ENCODE measurements at regions not wholly inside any gene's neighbourhood (a gene's known extent, or its start where the extent isn't known, plus 50 kb on each side); places are given as distances from the start of the nearest gene placed in this dataset.
"Not testable (repeated sequence)": the region's sequence is repeated elsewhere in the genome, so short reads cannot be mapped to it uniquely, and the experiment has no call there.

- Histone ChIP-seq H3K9me3 (replicated peaks in 1 of 11) (no peaks in the 10 kb centered on the region), H4K20me1 (no peaks in the 10 kb centered on the region), H3K4me1 (peaks cover 0 to 4% (median 0%) of the 10 kb centered on the region in 10 experiments; a peak in 1 of 20 replicates), H3K27me3 (peaks cover 0 to 33% (median 24%) of the 10 kb centered on the region in 11 experiments; a peak in 20 of 22 replicates), H3K9ac (peak overlapping the region in 8 of 11 experiments; percentile 29 to 64 (median 50); a peak in 9 of 22 replicates), H3K4me3 (peak overlapping the region; percentile 51 to 71 (median 60)), H3K4me2 (peak overlapping the region; percentile 49 to 76 (median 61); a peak in 20 of 22 replicates), H3K36me3 (no peaks in the 10 kb centered on the region), H3K27ac (no peak overlapping the region)
- TF ChIP-seq Cebpa-rat (IDR thresholded peaks at IDR 0.05) = no peak
These were observed 265.2 kb upstream of the SGCG start for GRCh38 chr13:22915442-22916082.

GRCh38 chr13:22916276-22916675, 264.5 kb upstream of the SGCG start:
- not testable (repeated sequence) for H3K4me3 ChIP-seq; H3K9me3 ChIP-seq (replicated peaks in 1 of 11)
- H3K4me2 ChIP-seq = peak overlapping the region in 2 of 11 experiments; percentile 70 to 76; a peak in 4 of 22 replicates

GRCh38 chr13:22925881-22926747, 254.7 kb upstream of the SGCG start:
- Histone ChIP-seq H3K27me3 (peaks cover 0 to 44% (median 38%) of the 10 kb centered on the region in 11 experiments; a peak in 19 of 22 replicates), H3K4me2 (peak overlapping the region; percentile 47 to 86 (median 67); a peak in 21 of 22 replicates), H3K36me3 (no peaks in the 10 kb centered on the region), H3K4me1 (peaks cover 0 to 8% (median 2%) of the 10 kb centered on the region in 10 experiments; a peak in 3 of 20 replicates), H4K20me1 (no peaks in the 10 kb centered on the region), H3K4me3 (peak overlapping the region; percentile 36 to 71 (median 55); a peak in 19 of 20 replicates), H3K27ac (peak overlapping the region in 5 of 11 experiments; percentile 53 to 73 (median 66); a peak in 9 of 22 replicates), H3K9ac (peak overlapping the region in 8 of 11 experiments; percentile 15 to 81 (median 63); a peak in 12 of 22 replicates), H3K9me3 (replicated peaks in 1 of 11) (peaks cover 0 to 8% (median 0%) of the 10 kb centered on the region in 11 experiments; a peak in 6 of 22 replicates)
- TF ChIP-seq Cebpa-rat (IDR thresholded peaks at IDR 0.05) = no peak

More at GRCh38 chr13:22916276-22916675, 264.5 kb upstream of the SGCG start:
- not testable (repeated sequence) for H3K36me3 ChIP-seq, H3K9ac ChIP-seq, H4K20me1 ChIP-seq, H3K4me1 ChIP-seq, H3K27ac ChIP-seq
- peaks cover 0 to 33% (median 24%) of the 10 kb centered on the region in 11 experiments; a peak in 20 of 22 replicates for H3K27me3 ChIP-seq

- peaks cover 0 to 8% (median 2%) of the 10 kb centered on the region in 10 experiments; a peak in 3 of 20 replicates for H3K4me1 ChIP-seq
- H3K4me2 ChIP-seq = peak overlapping the region; percentile 47 to 86 (median 67); a peak in 21 of 22 replicates
- peaks cover 0 to 8% (median 0%) of the 10 kb centered on the region in 11 experiments; a peak in 6 of 22 replicates for H3K9me3 ChIP-seq (replicated peaks in 1 of 11)
- H3K27ac ChIP-seq = peak overlapping the region in 5 of 11 experiments; percentile 53 to 73 (median 66); a peak in 9 of 22 replicates
- H3K4me3 ChIP-seq = peak overlapping the region; percentile 36 to 71 (median 55); a peak in 19 of 20 replicates
- H4K20me1 ChIP-seq = no peaks in the 10 kb centered on the region
- peaks cover 0 to 44% (median 38%) of the 10 kb centered on the region in 11 experiments; a peak in 19 of 22 replicates for H3K27me3 ChIP-seq
- H3K9ac ChIP-seq = peak overlapping the region in 8 of 11 experiments; percentile 15 to 81 (median 63); a peak in 12 of 22 replicates
- H3K36me3 ChIP-seq = no peaks in the 10 kb centered on the region
- TF ChIP-seq Cebpa-rat (IDR thresholded peaks at IDR 0.05) = no peak
These were observed 253.9 kb upstream of the SGCG start for GRCh38 chr13:22926748-22927400.

DNA sequence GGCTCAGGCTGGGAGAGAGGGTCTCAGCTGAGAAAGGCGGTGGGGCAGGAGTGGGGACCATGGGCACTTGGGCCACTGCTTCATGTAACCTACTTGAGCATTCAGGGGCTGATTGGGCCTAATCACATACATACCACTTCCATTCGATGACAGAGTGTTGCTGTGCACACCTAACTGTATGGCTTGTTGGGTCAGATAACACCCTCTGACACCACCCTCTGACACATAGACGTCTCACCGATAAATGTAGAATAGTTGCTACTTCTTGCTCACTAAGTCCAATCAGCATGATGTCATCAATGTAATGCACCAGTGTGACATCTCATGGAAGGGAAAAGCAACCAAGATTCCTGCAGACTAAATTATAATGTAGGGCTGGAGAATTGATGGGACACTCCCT, 252.9 kb upstream of the SGCG start:
- peaks cover 0 to 44% (median 38%) of the 10 kb centered on the region in 11 experiments; a peak in 19 of 22 replicates for H3K27me3 ChIP-seq
- peak overlapping the region in 3 of 11 experiments; percentile 75 to 86 (median 86); a peak in 6 of 22 replicates for H3K4me2 ChIP-seq
- H3K27ac ChIP-seq; H3K9me3 ChIP-seq (replicated peaks in 1 of 11); H4K20me1 ChIP-seq; H3K4me1 ChIP-seq; H3K9ac ChIP-seq; H3K36me3 ChIP-seq: not testable (repeated sequence)
- peak overlapping the region in 2 of 10 experiments; percentile 52 to 64; a peak in 4 of 20 replicates for H3K4me3 ChIP-seq

GRCh38 chr13:22929381-22930126, 251.2 kb upstream of the SGCG start:
- H3K27ac ChIP-seq = no peak overlapping the region
- H3K27me3 ChIP-seq = peaks cover 0 to 39% (median 36%) of the 10 kb centered on the region in 11 experiments; a peak in 19 of 22 replicates
- H3K4me2 ChIP-seq = no peak overlapping the region
- H3K9me3 ChIP-seq (replicated peaks in 1 of 11) = peaks cover 0 to 8% (median 0%) of the 10 kb centered on the region in 11 experiments; a peak in 4 of 22 replicates
- no peaks in the 10 kb centered on the region for H4K20me1 ChIP-seq
- H3K4me1 ChIP-seq = peaks cover 0 to 8% (median 2%) of the 10 kb centered on the region in 10 experiments; a peak in 3 of 20 replicates
- H3K36me3 ChIP-seq = no peaks in the 10 kb centered on the region
- no peak for TF ChIP-seq Cebpa-rat (IDR thresholded peaks at IDR 0.05)
- H3K9ac ChIP-seq = no peak overlapping the region
- no peak overlapping the region for H3K4me3 ChIP-seq

- TF ChIP-seq Cebpa-rat (IDR thresholded peaks at IDR 0.05) = no peak
- H3K9me3 ChIP-seq (replicated peaks in 1 of 11) = peaks cover 0 to 6% (median 0%) of the 10 kb centered on the region in 11 experiments; a peak in 4 of 22 replicates
- peaks cover 0 to 7% (median 2%) of the 10 kb centered on the region in 10 experiments; a peak in 3 of 20 replicates for H3K4me1 ChIP-seq
- no peak overlapping the region for H3K4me3 ChIP-seq
- H3K36me3 ChIP-seq = no peaks in the 10 kb centered on the region
- peaks cover 0 to 20% (median 17%) of the 10 kb centered on the region in 11 experiments; a peak in 19 of 22 replicates for H3K27me3 ChIP-seq
- H3K4me2 ChIP-seq = no peak overlapping the region
- H3K27ac ChIP-seq = no peak overlapping the region
- H4K20me1 ChIP-seq = no peaks in the 10 kb centered on the region
- no peak overlapping the region for H3K9ac ChIP-seq
These were observed 249.2 kb upstream of the SGCG start for GRCh38 chr13:22931576-22931975.

GRCh38 chr13:22932632-22933412, 248.0 kb upstream of the SGCG start:
- H3K27ac ChIP-seq; H3K27me3 ChIP-seq; H3K36me3 ChIP-seq; H3K4me2 ChIP-seq; H3K4me3 ChIP-seq; H3K9me3 ChIP-seq (replicated peaks in 1 of 11); H3K9ac ChIP-seq; H4K20me1 ChIP-seq; H3K4me1 ChIP-seq: not testable (repeated sequence)

All from BLaER1 treated with 17β-estradiol and CSF1 and Interleukin-3, amounts not matched to agents 10 nM and 100 nM (cell line).